ENCODE measurements at regions not wholly inside any gene's neighbourhood (a gene's known extent, or its start where the extent isn't known, plus 50 kb on each side); places are given as distances from the start of the nearest gene placed in this dataset.
"Not testable (repeated sequence)": the region's sequence is repeated elsewhere in the genome, so short reads cannot be mapped to it uniquely, and the experiment has no call there.

- Histone ChIP-seq H3K79me2 (ENCODE audit: low read depth) (no peaks in the 10 kb centered on the region), H3F3A (ENCODE audit: insufficient read depth, low read depth) (no peaks in the 10 kb centered on the region), H3K27me3 (ENCODE audit: insufficient read depth, low read depth) (peaks cover 23% of the 10 kb centered on the region; the same call in 1 of the 2 replicates), H2AFZ (no peak overlapping the region), H3K4me1 (replicated peaks; ENCODE audit: insufficient read depth) (no peaks in the 10 kb centered on the region), H3K36me3 (ENCODE audit: low read depth) (no peaks in the 10 kb centered on the region), H3K4me3 (no peak overlapping the region), H3K9me2 (ENCODE audit: insufficient read depth) (no peaks in the 10 kb centered on the region), H3K4me2 (no peak overlapping the region), H3K9me3 (ENCODE audit: insufficient read depth, low read depth) (no peaks in the 10 kb centered on the region), H3K27ac (no peak overlapping the region), H4K20me1 (ENCODE audit: insufficient read depth) (no peaks in the 10 kb centered on the region)
- ChIA-PET POLR2A (ENCODE audit: unreplicated experiment) (no interaction called here), CTCF (no interaction called here)
- no TSS peak for BruUV-seq (replicated peaks)
- intact Hi-C loops (cut with micrococcal nuclease; ENCODE audit: unreplicated experiment) = no loop called here
- DNase-seq = no peak
- no peak for TF ChIP-seq CTCF (conservative IDR thresholded peaks at IDR 0.05)
- no peak for TF ChIP-seq EZH2 (IDR thresholded peaks at IDR 0.05; ENCODE audit: low read depth)
Observed at GRCh38 chr16:51231702-51232101, 80.6 kb upstream of the SALL1 start.

- H3K4me2 ChIP-seq; H3K4me3 ChIP-seq; H3K4me1 ChIP-seq (replicated peaks; ENCODE audit: insufficient read depth); BruUV-seq (replicated peaks); H3K27ac ChIP-seq; CTCF ChIA-PET; H2AFZ ChIP-seq; H3K9me3 ChIP-seq (ENCODE audit: insufficient read depth, low read depth); H4K20me1 ChIP-seq (ENCODE audit: insufficient read depth); POLR2A ChIA-PET (ENCODE audit: unreplicated experiment); H3K36me3 ChIP-seq (ENCODE audit: low read depth); H3K9me2 ChIP-seq (ENCODE audit: insufficient read depth); H3F3A ChIP-seq (ENCODE audit: insufficient read depth, low read depth); H3K79me2 ChIP-seq (ENCODE audit: low read depth); DNase-seq; intact Hi-C loops (cut with micrococcal nuclease; ENCODE audit: unreplicated experiment): not testable (repeated sequence)
- H3K27me3 ChIP-seq (ENCODE audit: insufficient read depth, low read depth) = peaks cover 28% of the 10 kb centered on the region; the same call in 1 of the 2 replicates
Observed at GRCh38 chr16:51230035-51230434, 79.0 kb upstream of the SALL1 start.

- Histone ChIP-seq H3K27me3 (ENCODE audit: insufficient read depth, low read depth) (peaks cover 31% of the 10 kb centered on the region; the same call in 1 of the 2 replicates), H3K9me3 (ENCODE audit: insufficient read depth, low read depth) (no peaks in the 10 kb centered on the region), H3F3A (ENCODE audit: insufficient read depth, low read depth) (no peaks in the 10 kb centered on the region), H3K4me1 (replicated peaks; ENCODE audit: insufficient read depth) (no peaks in the 10 kb centered on the region), H3K4me3 (no peak overlapping the region), H3K9me2 (ENCODE audit: insufficient read depth) (no peaks in the 10 kb centered on the region), H4K20me1 (ENCODE audit: insufficient read depth) (no peaks in the 10 kb centered on the region), H3K79me2 (ENCODE audit: low read depth) (no peaks in the 10 kb centered on the region), H3K27ac (no peak overlapping the region), H3K4me2 (no peak overlapping the region), H3K36me3 (ENCODE audit: low read depth) (no peaks in the 10 kb centered on the region), H2AFZ (no peak overlapping the region)
- DNase-seq = no peak
- CTCF ChIA-PET = no interaction called here
- intact Hi-C loops (cut with micrococcal nuclease; ENCODE audit: unreplicated experiment) = no loop called here
- POLR2A ChIA-PET (ENCODE audit: unreplicated experiment) = no interaction called here
- TF ChIP-seq EZH2 (IDR thresholded peaks at IDR 0.05; ENCODE audit: low read depth) (no peak), CTCF (conservative IDR thresholded peaks at IDR 0.05) (no peak)
- no TSS peak for BruUV-seq (replicated peaks)
Observed at GRCh38 chr16:51228097-51228659, 77.1 kb upstream of the SALL1 start.

GRCh38 chr16:51225878-51226277 lies 74.8 kb upstream of the SALL1 start:
- Histone ChIP-seq H3K36me3 (ENCODE audit: low read depth) (no peaks in the 10 kb centered on the region), H3K27me3 (ENCODE audit: insufficient read depth, low read depth) (peaks cover 35% of the 10 kb centered on the region), H3K27ac (no peak overlapping the region), H3K79me2 (ENCODE audit: low read depth) (no peaks in the 10 kb centered on the region), H3K9me3 (ENCODE audit: insufficient read depth, low read depth) (no peaks in the 10 kb centered on the region), H4K20me1 (ENCODE audit: insufficient read depth) (no peaks in the 10 kb centered on the region), H3K4me2 (no peak overlapping the region), H2AFZ (no peak overlapping the region), H3K4me1 (replicated peaks; ENCODE audit: insufficient read depth) (no peaks in the 10 kb centered on the region), H3F3A (ENCODE audit: insufficient read depth, low read depth) (no peaks in the 10 kb centered on the region), H3K4me3 (no peak overlapping the region), H3K9me2 (ENCODE audit: insufficient read depth) (no peaks in the 10 kb centered on the region)
- no TSS peak for BruUV-seq (replicated peaks)
- no peak for DNase-seq
- ChIA-PET CTCF (no interaction called here), POLR2A (ENCODE audit: unreplicated experiment) (no interaction called here)
- intact Hi-C loops (cut with micrococcal nuclease; ENCODE audit: unreplicated experiment) = no loop called here
- TF ChIP-seq CTCF (conservative IDR thresholded peaks at IDR 0.05) (no peak), EZH2 (IDR thresholded peaks at IDR 0.05; ENCODE audit: low read depth) (no peak)
